PC-9 (cell line): ENCODE measurements at regions not wholly inside any gene's neighbourhood (a gene's known extent, or its start where the extent isn't known, plus 50 kb on each side); places are given as distances from the start of the nearest gene placed in this dataset.

ENCODE experiments used
- CTCF ChIP-seq: fragments of 200-600 bp; sonication (generic); conservative IDR thresholded peaks from 2 replicates; pipeline ENCODE4 v1.6.1; 2017; ENCODE audit warnings: mixed run types, antibody characterized with exemption, mild to moderate bottlenecking, moderate library complexity
- EZH2 ChIP-seq: fragments of 200-600 bp; sonication (generic); IDR thresholded peaks from 2 replicates; pipeline ENCODE4 v1.8.0; 2017; ENCODE audit warnings: antibody characterized with exemption, low read depth

- TF ChIP-seq CTCF (no peak), EZH2 (no peak)
Observed at GRCh38 chr17:13140750-13141149, 122.9 kb upstream of the ELAC2 start.
